UCSD-AML1 (cell line): ENCODE measurements at regions not wholly inside any gene's neighbourhood (a gene's known extent, or its start where the extent isn't known, plus 50 kb on each side); places are given as distances from the start of the nearest gene placed in this dataset.
"Not testable (repeated sequence)": the region's sequence is repeated elsewhere in the genome, so short reads cannot be mapped to it uniquely, and the experiment has no call there.

Source experiments
- DNase-seq: peaks from one replicate; lab custom pipeline; 2025; ENCODE audit not compliant: unreplicated experiment; lab: John Stamatoyannopoulos, UW

DNA sequence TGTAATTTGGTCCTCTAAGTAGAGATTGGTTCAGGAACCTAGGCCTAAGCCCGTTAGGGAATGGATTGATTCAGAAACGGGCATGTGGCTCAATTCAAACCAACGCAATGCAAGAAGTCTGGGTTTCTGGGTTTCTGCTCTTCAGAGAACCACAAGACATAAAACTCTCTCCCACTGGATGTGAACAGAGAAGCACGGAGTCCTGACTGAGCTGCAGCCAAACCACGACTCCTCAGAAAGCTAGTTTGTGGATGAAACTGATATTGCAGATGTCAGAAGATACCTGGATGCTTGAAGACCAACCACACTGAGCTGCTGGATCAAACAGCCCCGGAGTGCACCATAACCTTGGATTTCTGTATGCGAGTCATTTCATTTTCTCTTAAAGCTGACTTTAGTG lies 50.0 kb downstream of the SOD2 start:
- DNase-seq = no peak

DNA sequence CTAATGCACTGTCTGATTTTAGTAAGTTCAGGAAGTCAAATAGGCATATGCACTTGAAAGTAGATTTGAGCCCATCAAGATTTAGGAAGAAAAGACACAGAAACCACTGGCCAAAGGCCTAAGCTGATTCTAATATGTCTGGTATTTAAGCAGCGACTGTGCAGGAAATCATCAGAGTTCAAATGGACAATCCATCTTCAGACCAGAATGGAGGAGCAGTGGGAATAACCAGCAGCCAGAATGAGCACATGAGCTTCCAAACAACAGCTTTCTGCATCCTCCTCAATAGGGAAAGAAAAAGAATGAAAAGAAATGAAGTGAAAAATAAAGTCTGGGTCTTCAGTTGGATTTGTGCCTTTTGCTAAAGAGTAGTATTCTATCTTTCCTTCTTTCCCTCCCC lies 50.6 kb downstream of the SOD2 start:
- DNase-seq = no peak

DNA sequence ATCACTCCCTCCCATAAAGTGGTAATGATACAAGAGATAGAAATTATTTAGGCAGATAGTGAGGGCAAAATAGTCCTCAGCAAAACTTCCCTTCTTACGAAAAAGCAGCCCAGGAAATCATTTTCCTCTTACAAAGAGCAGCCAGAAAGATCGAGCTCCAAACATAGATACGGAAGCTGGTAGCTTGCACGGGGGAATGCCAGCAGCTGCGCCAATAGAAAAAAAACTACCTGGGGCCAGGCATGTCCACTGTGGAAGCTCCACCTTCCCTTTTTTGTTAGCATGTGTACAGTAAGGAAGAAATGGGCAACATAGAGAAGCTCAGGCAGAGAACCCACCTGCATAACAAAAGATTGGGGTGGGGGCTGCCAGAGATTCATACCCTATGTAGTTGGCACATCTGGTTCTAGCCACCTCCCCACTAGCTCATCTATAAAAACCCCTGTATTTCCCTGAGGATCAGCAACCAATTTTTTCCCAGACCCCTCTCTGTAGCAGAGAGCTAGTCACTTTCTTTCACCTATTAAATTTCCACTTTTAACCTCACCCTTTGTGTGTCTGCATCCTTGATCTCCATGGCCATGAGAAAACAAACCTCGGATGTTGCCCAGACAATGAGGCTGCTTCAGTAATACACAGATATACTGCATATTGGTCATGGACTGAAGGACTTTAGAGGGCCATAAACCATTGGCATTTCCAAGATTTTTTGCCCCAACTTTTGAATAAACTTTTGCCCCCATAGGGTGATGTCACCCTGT lies 52.1 kb downstream of the SOD2 start:
- DNase-seq = no peak

DNA sequence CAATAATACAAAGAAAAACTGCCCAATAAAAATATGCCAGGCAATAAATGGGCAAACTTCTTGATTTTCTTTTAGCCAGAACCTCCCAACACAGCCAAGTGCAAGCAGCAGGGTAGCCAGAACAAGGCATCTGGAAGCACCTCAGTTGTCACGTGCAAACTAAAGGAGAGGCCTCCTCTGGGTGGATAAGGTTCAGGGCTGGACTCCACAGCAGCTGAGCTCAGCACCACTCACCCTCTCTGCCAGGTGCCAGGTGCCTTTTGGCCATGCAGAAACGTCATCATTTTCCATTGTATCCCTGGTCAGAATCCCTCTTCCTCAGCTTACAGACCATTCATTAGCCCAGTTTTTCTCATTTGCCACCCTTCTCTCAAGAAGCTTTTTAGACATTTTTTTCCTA lies 52.7 kb downstream of the SOD2 start:
- DNase-seq = no peak

DNA sequence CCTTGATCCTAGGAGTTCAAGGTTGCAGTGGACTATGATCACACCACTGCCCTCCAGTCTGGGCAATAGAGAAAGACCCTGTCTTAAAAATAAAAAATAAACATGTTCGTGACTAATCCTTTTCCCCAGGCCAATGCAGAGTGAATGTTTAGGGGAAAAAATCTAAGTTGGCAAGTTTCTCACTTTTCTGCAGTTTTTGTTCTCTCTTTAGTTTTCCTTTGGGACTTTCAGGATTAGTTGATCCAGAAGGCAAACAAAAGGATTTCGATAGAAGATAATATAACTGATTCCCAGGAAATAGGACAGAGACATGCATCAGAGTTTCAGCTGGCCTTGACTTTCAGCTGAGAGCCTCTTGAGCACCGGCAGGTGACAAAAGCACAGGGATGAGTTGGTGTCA lies 53.3 kb downstream of the SOD2 start:
- no peak for DNase-seq

DNA sequence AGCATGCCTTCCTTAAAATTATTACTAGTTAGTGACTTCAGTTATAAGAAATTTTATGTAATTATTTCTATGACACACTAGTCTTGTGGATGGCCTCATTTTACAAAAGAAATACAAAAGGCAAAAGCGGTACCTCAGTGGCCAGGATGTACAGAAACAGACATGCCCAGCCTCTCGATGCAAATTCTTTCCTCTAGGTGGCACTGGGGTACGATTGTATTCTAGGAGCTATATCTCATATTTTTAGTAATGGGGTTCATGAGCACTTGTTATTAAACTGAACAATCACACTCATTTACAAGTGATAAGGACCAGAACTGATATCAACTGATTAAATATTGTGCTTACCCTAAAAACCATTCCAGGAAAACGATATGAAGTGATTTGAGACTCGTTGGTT lies 59.8 kb downstream of the SOD2 start:
- DNase-seq = no peak

DNA sequence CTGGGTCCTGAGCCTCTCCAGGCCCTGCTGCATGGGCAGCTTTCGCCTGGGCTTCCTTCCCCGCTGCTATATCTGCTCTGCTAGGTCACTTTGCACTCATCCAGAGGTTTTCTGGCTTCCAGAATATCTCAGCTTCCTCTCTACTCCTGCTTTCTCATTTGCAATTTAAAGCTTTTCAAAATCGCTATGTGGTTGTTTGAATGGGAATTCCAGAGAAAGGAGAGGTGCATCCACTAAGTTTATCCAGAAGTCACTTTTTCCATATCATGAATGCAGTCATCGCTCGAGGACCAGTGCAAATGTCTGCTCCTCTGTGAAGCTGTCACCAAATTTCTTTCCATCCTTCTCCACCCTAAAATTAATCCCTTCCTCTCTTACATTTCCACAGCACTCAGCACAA lies 61.2 kb downstream of the SOD2 start:
- no peak for DNase-seq

DNA sequence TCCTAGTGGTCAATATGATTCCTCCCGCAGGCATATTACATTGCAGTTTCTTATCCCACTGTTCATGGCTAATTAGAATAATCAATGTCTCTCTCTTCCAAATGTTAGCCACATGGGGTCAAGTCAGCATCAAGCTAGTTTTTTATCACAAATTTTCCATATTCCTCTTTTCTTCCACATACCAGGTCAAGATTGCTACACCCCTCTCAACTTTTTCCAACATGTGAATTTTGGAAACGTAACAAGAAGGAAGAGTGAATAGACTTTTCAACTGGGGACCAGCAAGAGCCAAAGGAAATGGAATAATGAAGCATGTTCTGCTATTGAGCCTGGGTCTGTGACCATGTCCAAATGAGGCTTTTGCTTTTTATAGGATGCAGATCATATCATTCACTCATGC lies 65.1 kb downstream of the SOD2 start:
- DNase-seq = no peak

DNA sequence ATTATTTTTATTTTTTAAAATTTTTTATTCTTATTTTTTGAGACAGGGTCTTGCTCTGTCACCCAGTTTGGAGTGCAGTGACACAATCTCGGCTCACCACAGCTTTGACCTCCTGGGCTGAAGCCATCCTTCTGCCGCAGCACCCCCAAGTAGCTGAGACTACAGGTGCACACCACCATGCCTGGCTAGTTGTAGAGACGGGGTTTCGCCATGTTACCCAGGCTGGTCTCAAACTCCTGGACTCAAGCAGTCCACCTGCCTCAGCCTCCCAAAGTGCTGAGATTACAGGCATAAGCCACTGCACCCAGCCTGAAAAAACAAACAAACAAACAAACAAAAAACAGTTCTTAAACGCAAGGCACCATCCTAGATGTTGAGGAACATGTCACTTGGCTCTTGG lies 66.5 kb downstream of the SOD2 start:
- not testable (repeated sequence) for DNase-seq

DNA sequence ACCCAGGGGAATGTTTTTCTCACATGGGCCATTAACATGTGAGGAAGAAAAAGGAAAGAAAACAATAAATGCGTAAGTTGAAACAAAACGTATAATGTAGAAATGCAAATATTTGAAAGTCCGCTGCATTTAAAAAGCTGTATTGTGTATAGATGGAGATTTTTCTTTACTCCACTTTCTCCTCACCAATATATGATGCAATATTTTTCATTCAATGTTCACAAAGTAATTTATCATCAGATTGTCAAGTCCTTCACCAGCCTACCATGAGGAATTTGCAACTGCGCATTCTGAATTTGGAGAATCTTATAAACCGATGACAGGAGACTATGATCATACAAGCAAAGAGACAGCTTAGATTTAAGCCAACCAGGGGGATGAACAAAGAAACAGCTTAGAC lies 69.9 kb downstream of the SOD2 start:
- no peak for DNase-seq

DNA sequence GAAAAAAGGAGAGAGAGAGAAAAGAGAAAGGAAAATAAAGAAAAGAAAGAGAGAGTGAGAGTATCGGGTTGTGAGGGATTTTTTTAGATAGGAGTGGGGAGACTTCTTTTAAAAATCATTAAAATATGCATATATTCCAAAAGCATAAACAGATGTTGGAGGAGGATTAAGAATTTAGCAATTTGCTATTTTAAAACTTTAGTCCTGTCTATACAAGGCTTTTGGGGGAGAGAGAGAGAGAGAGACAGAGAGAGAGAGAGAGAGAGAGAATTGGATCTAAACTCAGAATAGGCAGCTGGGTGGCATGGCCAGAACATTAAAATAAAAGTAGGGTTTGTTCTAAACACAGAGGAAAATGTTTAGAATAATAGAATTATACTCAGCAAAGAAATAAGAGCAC lies 72.1 kb downstream of the SOD2 start:
- no peak for DNase-seq

DNA sequence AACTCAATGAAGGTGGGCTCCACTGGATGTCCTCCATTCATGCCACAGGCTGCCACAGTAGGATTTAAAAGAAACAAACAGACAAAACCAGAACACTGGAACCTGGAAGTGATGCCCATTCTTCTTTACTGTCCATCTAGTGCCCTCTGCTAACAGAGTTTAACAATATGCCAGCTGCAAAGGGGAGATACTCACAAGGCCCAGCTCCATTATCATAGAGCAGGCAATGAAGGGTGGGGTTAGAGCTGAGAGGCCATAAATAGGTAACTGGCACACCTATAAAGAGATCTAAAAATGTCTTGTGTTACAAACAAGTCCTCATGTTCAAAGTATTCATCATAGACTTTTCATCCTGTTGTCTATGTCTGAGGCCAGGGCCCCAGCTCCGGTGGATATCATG lies 75.6 kb downstream of the SOD2 start:
- DNase-seq = no peak

DNA sequence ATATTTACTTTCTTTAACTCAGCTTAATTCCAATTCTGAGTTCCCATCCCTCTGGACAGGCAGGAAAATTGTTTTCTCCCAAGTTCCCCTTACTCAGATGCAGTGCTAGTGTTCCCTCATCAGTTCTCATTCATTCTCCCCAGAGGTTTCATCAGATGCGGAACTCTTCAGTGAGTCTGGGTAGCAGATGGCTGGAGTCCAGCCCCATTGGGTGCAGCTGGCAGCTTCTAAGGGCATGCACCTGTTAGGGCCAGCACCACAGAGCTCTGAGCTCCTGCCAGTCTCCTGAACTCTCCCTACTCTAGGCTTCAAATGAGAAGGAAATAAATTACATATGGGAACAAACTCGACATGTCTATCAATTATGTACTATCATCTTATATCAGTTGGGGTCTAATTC lies 76.6 kb downstream of the SOD2 start:
- DNase-seq = no peak

DNA sequence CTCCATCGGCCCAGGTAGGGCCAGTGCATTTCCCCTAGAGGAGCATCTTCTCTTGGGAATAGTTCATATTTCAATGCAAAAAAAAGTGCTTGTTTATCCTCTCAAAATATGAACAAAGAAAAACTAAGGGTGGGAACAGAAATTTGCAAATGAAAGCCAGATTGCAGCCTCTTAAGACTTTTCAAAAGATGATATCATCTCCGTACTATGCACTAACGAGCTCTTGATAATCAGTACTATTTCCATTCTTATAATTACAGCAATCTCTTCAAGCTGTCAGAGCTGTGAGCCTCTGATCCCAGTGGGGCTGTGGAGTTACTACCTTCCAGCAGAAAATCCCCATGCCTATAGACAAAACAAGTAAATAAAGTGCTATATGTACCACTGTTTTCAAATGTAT lies 77.1 kb downstream of the SOD2 start:
- DNase-seq = no peak

DNA sequence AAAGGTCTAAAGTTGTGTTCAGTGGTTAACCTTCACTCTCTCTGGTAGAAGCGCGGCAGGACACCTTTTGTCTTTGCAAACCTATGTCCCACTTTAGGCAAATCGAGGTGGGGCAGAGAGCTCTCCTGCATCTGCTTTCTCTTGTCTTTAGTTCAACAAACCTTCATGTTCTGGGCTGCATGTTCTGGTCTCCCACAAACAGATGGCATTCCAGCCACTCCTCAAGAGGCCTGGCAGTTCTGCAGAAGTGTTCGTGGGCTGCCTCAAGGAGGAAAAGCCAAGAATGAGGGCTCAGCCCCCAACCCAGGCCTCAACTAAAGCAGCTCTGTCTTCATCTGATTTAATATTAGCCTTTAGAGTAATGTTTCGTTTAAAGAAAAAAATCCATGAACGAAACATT lies 82.2 kb downstream of the SOD2 start:
- DNase-seq = no peak

DNA sequence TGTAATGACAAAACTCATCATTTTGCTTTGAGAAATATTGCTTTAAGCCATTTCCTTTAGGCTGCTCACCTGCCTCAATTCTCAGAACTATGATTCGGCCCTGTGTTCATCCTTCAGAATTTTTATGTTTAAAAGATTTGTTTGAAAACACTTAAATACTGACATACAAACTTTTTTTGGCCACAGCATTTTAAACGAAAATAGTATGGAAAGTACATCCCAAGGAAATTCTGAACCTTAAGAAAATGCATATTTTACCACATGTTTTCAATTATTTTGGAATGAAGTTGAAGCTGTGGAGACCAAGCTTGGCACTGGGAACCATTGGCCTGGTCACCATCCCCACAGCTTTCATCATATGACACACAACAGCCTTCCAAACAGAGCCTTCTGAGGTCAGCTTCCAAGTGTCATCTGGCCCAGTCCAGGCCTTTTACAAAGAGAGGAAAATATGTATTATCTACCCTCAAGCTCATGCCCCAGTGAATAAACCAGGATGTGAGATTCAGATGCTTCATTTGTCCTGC lies 83.3 kb downstream of the SOD2 start:
- DNase-seq = no peak

DNA sequence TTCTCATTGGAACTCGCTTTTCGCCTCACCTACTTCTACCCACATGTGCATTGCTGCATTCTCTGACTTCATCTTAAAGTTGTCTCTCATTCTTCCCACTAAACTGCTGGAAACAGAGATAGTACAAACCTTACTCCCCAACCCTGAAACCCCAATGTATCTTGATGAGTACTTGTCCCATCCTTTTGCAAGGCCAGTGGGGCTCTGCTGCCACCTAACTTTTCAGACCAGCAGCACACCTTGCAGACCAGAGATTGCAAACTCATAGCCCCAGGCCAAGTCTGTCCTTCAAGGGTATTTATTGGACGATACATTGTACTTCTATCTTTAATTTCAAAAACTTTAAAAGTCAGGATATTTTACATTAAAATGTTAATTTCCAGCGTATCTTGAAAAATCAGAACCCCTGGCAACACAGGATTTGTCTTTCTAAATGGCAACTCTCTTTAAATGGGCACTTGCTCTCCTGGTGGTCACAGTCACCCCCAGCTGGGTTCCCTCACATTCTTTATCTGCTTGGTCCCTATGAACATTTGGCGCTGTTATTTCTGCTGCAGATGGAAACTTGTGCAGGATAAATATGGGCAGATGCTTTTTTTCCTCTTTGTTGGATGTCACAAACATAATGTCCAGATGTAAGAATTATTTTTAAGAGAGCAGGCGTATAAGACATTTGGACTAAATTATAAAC lies 83.9 kb downstream of the SOD2 start:
- peak; percentile 15 for DNase-seq

DNA sequence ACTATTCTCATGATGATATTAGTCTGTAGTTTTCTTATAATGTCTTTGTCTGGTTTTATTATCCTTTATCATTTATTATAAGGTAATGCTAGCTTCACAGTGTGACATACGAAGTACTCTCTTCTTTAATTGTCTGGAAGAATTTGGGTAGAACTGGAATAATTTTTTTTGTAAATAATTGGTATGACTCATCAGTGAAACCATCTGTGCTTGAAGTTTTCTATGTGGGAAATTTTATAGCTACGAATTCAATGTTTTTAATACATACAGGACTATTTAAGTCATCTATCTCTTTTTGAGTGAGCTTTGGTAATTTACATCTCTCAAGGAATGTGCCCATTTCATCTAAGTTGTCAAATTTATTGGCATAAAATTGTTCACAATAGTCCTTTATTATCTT lies 86.3 kb downstream of the SOD2 start:
- no peak for DNase-seq

DNA sequence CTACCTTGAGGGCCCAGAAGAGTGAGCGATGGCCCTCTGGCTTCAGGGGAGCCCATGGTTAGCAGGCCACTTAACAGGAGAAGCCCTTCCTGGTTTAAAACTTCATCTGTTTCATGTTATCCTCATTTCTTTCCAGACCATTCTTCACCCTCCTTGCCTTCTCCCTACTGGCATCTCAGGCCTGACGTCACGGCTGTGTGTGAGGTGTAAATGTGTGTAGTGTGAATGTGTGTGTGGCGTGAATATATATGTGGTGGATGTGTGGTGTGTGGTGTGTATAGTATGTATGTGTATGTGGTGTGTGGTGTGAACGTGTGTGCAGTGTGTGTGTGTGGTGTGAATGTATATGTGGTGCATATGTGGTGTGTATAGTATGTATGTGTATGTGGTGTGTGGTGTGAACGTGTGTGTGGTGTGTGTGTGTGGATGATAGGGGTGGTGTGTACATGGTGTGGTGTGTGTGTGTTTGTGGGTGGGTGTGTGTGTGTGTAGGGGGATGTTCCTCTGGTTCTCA lies 88.5 kb downstream of the SOD2 start:
- no peak for DNase-seq

DNA sequence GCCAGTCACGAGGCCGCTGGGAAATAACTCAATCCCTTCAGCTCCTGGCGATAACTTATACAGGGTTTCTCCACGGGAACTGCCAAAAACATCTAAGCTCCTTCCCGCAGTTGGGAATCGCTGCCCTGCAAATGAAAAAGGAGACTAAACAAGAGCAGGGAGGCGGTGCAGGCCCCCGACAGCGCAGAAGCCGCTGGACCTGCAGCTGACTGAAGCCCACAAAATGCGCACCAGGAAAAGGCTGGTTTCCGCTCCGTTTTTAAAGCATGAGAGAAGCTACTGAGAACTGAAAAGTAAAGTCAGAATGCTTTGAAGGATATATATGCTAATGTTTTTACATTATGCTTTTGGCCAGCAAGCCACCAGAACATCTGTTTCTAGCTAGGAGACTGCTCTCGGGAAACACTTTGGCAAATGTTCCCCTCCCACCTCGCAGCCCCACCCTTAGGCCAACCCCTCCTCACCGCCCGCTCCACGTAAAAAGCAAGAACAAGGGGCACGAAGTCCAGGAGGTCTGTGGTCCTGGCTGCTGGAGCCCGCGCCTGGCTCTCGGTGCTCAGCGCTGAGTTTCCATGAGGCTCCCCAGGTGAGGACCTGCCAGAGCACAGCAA lies 90.5 kb downstream of the SOD2 start:
- DNase-seq = no peak

DNA sequence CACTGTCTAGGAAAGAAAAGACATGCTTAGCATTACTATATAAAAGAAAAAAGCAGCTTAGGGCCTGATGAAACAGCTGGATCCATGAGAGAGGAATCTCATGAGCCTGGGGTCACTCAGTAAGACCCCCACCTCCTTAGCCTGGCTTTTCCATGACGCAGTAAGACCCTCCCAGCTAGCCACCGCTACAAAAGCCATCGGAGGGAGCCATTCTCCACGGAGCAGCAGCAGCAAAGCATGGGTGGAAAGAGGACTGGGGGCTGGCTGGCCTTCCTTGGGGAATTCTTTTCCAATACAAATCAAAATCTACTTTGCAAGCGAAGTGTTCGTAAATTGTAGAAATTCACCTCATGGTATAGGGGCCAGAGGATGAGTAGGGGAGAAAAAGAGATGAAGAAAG lies 91.8 kb downstream of the SOD2 start:
- DNase-seq = no peak

DNA sequence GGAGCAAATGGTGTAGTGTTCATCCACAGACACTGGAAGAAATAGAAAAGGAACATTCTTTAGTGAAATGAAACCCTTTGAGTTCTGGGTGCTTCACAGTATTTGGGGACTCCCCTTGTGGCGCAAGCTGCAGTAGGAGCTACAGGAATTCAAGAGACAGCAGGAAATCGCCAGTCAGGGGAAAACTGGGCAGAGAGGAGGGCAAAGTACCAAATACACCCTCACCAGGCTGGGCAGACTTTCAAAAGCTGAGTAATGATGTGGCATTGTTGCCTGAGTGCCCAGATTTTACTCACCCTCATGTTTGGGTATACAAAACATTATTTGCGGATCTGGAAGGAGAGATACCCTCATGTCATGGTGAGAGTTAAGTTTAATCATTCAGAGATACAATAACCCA lies 97.9 kb downstream of the SOD2 start:
- DNase-seq = no peak
